ENCODE measurements at regions not wholly inside any gene's neighbourhood (a gene's known extent, or its start where the extent isn't known, plus 50 kb on each side); places are given as distances from the start of the nearest gene placed in this dataset.
A peak's percentile ranks its signal among the peaks of the same experiment; 100 is the strongest.

DNA sequence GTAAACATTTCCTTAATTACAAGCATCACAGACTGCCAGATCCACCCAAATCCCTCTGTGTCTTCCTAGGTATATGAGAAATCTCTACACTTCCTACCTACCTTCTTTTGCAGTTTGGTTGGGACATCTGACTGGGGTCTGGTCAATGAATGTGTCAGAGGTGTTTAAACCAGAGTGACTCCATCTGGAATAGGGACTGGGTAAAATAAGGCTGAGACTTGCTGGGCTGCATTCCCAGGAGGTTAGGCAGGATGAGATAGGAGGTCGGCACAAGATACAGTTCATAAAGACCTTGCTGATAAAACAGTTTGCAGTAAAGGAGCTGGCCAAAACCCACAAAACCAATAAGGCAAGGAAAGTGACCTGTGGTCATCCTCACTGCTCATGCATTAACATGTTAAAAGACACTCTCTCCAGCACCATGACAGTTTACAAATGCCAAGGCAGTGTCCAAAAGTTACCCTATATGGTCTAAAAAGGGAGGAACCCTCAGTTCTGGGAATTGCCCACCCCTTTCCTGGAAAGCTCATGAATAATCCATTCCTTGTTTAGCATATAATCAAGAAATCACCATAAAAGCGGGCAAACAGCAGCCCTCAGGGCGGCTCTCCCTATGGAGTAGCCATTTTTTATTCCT lies 87.4 kb upstream of the BACE2 start:
- Histone ChIP-seq H3K14ac (ENCODE audit: insufficient read depth, low read length) (no peak overlapping the region), H3K4me1 (ENCODE audit: insufficient read depth, low read length) (no peaks in the 10 kb centered on the region), H3K4ac (ENCODE audit: low read depth, low read length) (no peak overlapping the region), H2AFZ (ENCODE audit: low read length) (no peak overlapping the region), H3K18ac (ENCODE audit: insufficient read length, low read depth, low read length) (no peak overlapping the region), H2AK5ac (ENCODE audit: insufficient read length, low read length) (no peak overlapping the region), H3T11ph (ENCODE audit: low read length) (no peak overlapping the region), H2BK15ac (ENCODE audit: low read depth, low read length) (no peak overlapping the region), H3K23me2 (ENCODE audit: insufficient read length, low read depth, low read length, poor library complexity, severe bottlenecking) (no peaks in the 10 kb centered on the region), H3K27ac (ENCODE audit: insufficient read length, low read depth, low read length) (no peak overlapping the region), H3K79me1 (ENCODE audit: insufficient read depth, low read depth, low read length, poor library complexity, severe bottlenecking) (no peaks in the 10 kb centered on the region), H3K27me3 (ENCODE audit: insufficient read depth, low read length) (no peaks in the 10 kb centered on the region), H3K9ac (ENCODE audit: extremely low read depth, insufficient read length, low read length) (no peak overlapping the region), H2BK12ac (ENCODE audit: insufficient read length, low read depth, low read length) (no peak overlapping the region), H3K23ac (ENCODE audit: insufficient read length, low read depth, low read length) (no peak overlapping the region), H3K4me2 (ENCODE audit: insufficient read depth, insufficient read length, low read length) (no peak overlapping the region), H4K20me1 (ENCODE audit: control insufficient read depth, insufficient read depth, insufficient read length) (no peaks in the 10 kb centered on the region), H2BK120ac (ENCODE audit: low read depth, low read length, poor library complexity, severe bottlenecking) (no peak overlapping the region), H2BK5ac (ENCODE audit: insufficient read length, low read length) (no peak overlapping the region), H3K56ac (ENCODE audit: insufficient read length, low read depth, low read length) (no peak overlapping the region), H3K79me2 (ENCODE audit: insufficient read depth, low read length) (no peaks in the 10 kb centered on the region), H4K5ac (ENCODE audit: insufficient read length, low read depth, low read length) (no peak overlapping the region), H4K8ac (replicated peaks; ENCODE audit: insufficient read length, low read depth, low read length) (no peak overlapping the region), H3K9me3 (ENCODE audit: control insufficient read depth, low read depth, low read length) (no peaks in the 10 kb centered on the region), H4K91ac (ENCODE audit: insufficient read length, low read depth, low read length) (no peak overlapping the region), H2BK20ac (ENCODE audit: low read depth, low read length, poor library complexity, severe bottlenecking) (no peak overlapping the region)
- Mint-ChIP-seq H3K4me3 (no peak overlapping the region), H3K27me3 (ENCODE audit: low read depth) (peaks cover 1% of the 10 kb centered on the region; the same call in 1 of the 2 replicates), H3K4me1 (peaks cover 8 to 13% of the 10 kb centered on the region in 2 experiments; a peak in 2 of 4 replicates), H3K27ac (peak overlapping the region in 1 of 3 experiments; percentile 68; a peak in 1 of 7 replicates), H3K36me3 (ENCODE audit: insufficient read depth in 1 of 3, low read depth in 3 of 3) (no peaks in the 10 kb centered on the region), H3K9me3 (peaks cover 2 to 6% of the 10 kb centered on the region in 2 experiments; a peak in 3 of 5 replicates)
- no CpG with 5 or more reads among the region's 3 CpGs for WGBS (ENCODE audit: extremely low coverage, insufficient read length, low lambda C conversion rate)
- DNase-seq, result no peak
- TF ChIP-seq, protein P1, sequence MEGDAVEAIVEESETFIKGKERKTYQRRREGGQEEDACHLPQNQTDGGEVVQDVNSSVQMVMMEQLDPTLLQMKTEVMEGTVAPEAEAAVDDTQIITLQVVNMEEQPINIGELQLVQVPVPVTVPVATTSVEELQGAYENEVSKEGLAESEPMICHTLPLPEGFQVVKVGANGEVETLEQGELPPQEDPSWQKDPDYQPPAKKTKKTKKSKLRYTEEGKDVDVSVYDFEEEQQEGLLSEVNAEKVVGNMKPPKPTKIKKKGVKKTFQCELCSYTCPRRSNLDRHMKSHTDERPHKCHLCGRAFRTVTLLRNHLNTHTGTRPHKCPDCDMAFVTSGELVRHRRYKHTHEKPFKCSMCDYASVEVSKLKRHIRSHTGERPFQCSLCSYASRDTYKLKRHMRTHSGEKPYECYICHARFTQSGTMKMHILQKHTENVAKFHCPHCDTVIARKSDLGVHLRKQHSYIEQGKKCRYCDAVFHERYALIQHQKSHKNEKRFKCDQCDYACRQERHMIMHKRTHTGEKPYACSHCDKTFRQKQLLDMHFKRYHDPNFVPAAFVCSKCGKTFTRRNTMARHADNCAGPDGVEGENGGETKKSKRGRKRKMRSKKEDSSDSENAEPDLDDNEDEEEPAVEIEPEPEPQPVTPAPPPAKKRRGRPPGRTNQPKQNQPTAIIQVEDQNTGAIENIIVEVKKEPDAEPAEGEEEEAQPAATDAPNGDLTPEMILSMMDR (conservative IDR thresholded peaks at IDR 0.05), result no peak

All from H9 (cell line).